ENCODE measurements at regions not wholly inside any gene's neighbourhood (a gene's known extent, or its start where the extent isn't known, plus 50 kb on each side); places are given as distances from the start of the nearest gene placed in this dataset.

DNA sequence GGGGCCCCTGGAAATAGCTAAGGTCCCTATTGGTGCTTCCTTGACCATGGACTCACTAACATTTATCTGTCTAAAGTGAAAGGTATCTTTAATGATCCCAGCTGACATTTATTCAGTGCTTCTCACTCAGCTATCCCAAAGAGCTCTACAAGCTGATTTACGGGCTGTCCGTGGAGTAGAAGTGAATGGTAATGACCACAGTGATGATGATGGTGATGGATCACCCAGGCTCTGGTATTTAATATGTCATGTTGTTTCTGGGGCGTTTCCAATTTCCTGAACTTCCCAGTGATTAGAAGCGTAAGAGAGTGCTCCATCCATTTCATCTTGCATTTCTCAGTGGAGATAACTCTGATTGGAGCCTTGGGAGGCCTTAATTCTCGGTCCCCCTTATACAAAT lies 304.3 kb downstream of the HRH4 start:
- TF ChIP-seq, protein P1, sequence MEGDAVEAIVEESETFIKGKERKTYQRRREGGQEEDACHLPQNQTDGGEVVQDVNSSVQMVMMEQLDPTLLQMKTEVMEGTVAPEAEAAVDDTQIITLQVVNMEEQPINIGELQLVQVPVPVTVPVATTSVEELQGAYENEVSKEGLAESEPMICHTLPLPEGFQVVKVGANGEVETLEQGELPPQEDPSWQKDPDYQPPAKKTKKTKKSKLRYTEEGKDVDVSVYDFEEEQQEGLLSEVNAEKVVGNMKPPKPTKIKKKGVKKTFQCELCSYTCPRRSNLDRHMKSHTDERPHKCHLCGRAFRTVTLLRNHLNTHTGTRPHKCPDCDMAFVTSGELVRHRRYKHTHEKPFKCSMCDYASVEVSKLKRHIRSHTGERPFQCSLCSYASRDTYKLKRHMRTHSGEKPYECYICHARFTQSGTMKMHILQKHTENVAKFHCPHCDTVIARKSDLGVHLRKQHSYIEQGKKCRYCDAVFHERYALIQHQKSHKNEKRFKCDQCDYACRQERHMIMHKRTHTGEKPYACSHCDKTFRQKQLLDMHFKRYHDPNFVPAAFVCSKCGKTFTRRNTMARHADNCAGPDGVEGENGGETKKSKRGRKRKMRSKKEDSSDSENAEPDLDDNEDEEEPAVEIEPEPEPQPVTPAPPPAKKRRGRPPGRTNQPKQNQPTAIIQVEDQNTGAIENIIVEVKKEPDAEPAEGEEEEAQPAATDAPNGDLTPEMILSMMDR (IDR thresholded peaks at IDR 0.05), result no peak
- TF ChIP-seq EZH2 (IDR thresholded peaks at IDR 0.05; ENCODE audit: borderline replicate concordance, insufficient read depth, low read depth, low read length, poor library complexity, severe bottlenecking), result no peak

Measured in B cell (primary cell).